ENCODE measurements at regions not wholly inside any gene's neighbourhood (a gene's known extent, or its start where the extent isn't known, plus 50 kb on each side); places are given as distances from the start of the nearest gene placed in this dataset.

GRCh38 chr1:4006676-4007374 lies 106.8 kb upstream of the C1orf174 start:
- no peaks in the 10 kb centered on the region for H3K4me1 ChIP-seq (ENCODE audit: control insufficient read depth, insufficient read depth, low read length)
- no peak overlapping the region for H3K27ac ChIP-seq (ENCODE audit: low read length)
- H3K9me3 ChIP-seq (ENCODE audit: control insufficient read depth, insufficient read depth, low read depth, low read length) = no peaks in the 10 kb centered on the region
- no peaks in the 10 kb centered on the region for H3K36me3 ChIP-seq (ENCODE audit: control insufficient read depth, insufficient read depth, low read length)
- ATAC-seq = no peak
- H3K4me3 ChIP-seq (ENCODE audit: low read depth in 2 of 2, low read length in 2 of 2) = no peak overlapping the region
- in situ Hi-C loops (cut with HindIII; ENCODE audit: low pct_unique_long_range_greater_than_20kb, low sequenced_read_pairs) (no loop called here), intact Hi-C loops (cut with micrococcal nuclease; ENCODE audit: unreplicated experiment) (no loop called here)
- no peak for DNase-seq (ENCODE audit: low read depth, low spot score)
- H3K27me3 ChIP-seq (ENCODE audit: control insufficient read depth, insufficient read depth, low read length) = no peaks in the 10 kb centered on the region
- no peak for TF ChIP-seq SIN3A (IDR thresholded peaks at IDR 0.05; ENCODE audit: borderline replicate concordance, insufficient read depth, low read depth, low read length)
- no TSS peak for BruUV-seq (replicated peaks)
- ChIA-PET CTCF (no interaction called here), POLR2A (interaction anchor here (0.6 kb wide), 1 partner anchor 62 kb away, joined by 3 read pairs; no protein-coding TSS in a partner anchor)

- intact Hi-C loops (cut with micrococcal nuclease; ENCODE audit: unreplicated experiment) = no loop called here
These were observed 110.2 kb upstream of the C1orf174 start for GRCh38 chr1:4010284-4010683.

More at GRCh38 chr1:4010284-4010683, 110.2 kb upstream of the C1orf174 start:
- no peak for TF ChIP-seq CTCF (IDR thresholded peaks at IDR 0.05)
- no peak for TF ChIP-seq TCF7L2 (IDR thresholded peaks at IDR 0.05; ENCODE audit: low read depth, low read length)
- TF ChIP-seq REST (IDR thresholded peaks at IDR 0.05; ENCODE audit: insufficient read depth in 1 of 2, low read depth in 2 of 2, low read length in 1 of 2) = no peak
- TF ChIP-seq POLR2AphosphoS5 (IDR thresholded peaks at IDR 0.05; ENCODE audit: low read depth, low read length) = no peak
- no peak for TF ChIP-seq SIN3A (IDR thresholded peaks at IDR 0.05; ENCODE audit: borderline replicate concordance, insufficient read depth, low read depth, low read length)
- ATAC-seq (no peak), DNase-seq (ENCODE audit: low read depth, low spot score) (no peak)
- no TSS peak for BruUV-seq (replicated peaks)
- in situ Hi-C loops (cut with HindIII; ENCODE audit: low pct_unique_long_range_greater_than_20kb, low sequenced_read_pairs) = no loop called here
- ChIA-PET CTCF (no interaction called here), POLR2A (no interaction called here)
- Histone ChIP-seq H3K4me3 (ENCODE audit: low read depth in 2 of 2, low read length in 2 of 2) (no peak overlapping the region), H3K27ac (ENCODE audit: low read length) (no peak overlapping the region), H3K9me3 (ENCODE audit: control insufficient read depth, insufficient read depth, low read depth, low read length) (no peaks in the 10 kb centered on the region), H3K27me3 (ENCODE audit: control insufficient read depth, insufficient read depth, low read length) (no peaks in the 10 kb centered on the region), H3K4me1 (ENCODE audit: control insufficient read depth, insufficient read depth, low read length) (no peaks in the 10 kb centered on the region), H3K36me3 (ENCODE audit: control insufficient read depth, insufficient read depth, low read length) (no peaks in the 10 kb centered on the region)

Measured in Panc1 (cell line).